ENCODE measurements at regions not wholly inside any gene's neighbourhood (a gene's known extent, or its start where the extent isn't known, plus 50 kb on each side); places are given as distances from the start of the nearest gene placed in this dataset.

DNA sequence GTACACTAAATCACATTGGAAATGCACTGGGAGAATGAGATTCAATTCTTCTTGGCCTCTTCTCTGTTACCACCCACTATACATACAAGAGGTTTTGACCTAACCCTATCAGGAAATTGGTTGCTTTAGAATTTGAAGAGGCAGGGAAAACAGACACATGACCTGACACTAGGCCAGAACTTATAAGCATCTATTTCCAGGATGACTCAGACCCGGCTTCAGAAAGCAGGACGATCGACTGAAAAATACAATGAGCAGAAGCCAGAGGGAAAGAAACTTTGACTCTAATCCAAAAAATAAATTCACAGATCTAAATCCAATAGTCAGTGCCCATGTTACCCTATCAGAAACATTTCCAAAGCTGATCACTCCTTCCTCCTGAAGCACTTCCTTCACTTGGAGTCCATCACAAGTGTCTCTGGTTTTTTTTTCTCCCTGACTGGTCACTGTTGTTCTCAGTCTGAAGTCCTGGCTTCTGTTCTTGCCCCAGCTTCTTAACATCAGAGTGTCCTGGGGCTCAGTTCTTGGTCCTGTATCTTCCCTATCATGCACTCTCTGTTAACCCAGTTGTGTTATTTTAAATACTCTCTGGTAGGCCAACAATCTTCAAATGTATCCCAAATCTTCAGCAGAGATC is 133.6 kb downstream of the P2RY1 start:
- no peaks in the 10 kb centered on the region for H3K4me1 Mint-ChIP-seq
- ATAC-seq, result no peak
- H3K27me3 Mint-ChIP-seq, result peaks cover 12% of the 10 kb centered on the region
- H3K4me3 Mint-ChIP-seq, result no peak overlapping the region
- no peaks in the 10 kb centered on the region for H3K9me3 ChIP-seq (ENCODE audit: control insufficient read depth, low read length, poor library complexity, severe bottlenecking)
- DNase-seq, result no peak
- peaks cover 2% of the 10 kb centered on the region for H3K36me3 Mint-ChIP-seq (ENCODE audit: low read depth)
- H3K27ac Mint-ChIP-seq, result no peak overlapping the region

DNA sequence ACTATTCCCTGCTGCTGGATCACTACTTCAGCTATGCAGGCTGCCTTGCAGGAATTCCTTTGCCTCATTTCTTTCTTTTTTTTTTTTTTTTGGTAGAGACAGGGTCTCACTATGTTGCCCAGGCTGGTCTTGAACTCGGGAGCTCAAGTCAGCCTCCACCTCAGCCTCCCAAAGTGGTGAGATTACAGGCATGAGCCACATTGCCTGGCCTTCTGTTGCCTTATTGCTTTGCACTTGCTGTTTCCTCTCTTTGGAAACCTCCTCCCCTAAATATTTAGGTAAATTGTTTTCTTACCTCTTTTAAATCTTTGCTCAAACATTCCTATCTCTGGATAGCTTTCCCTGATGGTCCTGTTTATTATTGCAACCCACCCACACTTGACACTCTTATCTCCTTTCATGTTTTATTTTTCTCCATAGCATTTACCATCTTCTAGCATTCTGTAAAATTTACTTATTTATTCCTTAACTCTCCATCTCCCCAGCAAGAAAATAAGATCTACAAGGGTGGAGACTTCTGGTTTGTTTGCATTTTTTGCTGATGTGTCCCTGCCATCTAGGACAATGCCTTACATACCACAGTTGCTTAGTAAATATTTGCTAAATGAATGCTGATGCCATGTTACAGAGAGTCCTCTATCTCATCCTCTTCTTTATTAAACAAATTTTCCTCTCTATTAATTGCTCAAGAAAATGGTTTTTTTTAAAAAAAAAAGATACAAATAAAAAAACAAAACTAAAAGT is 134.8 kb downstream of the P2RY1 start:
- no peak overlapping the region for H3K4me3 Mint-ChIP-seq
- ATAC-seq, result no peak
- H3K4me1 Mint-ChIP-seq, result no peaks in the 10 kb centered on the region
- peaks cover 12% of the 10 kb centered on the region for H3K27me3 Mint-ChIP-seq
- H3K27ac Mint-ChIP-seq, result no peak overlapping the region
- DNase-seq, result no peak
- H3K9me3 ChIP-seq (ENCODE audit: control insufficient read depth, low read length, poor library complexity, severe bottlenecking), result no peaks in the 10 kb centered on the region
- H3K36me3 Mint-ChIP-seq (ENCODE audit: low read depth), result peaks cover 2% of the 10 kb centered on the region

GRCh38 chr3:152970851-152971250 is 135.9 kb downstream of the P2RY1 start:
- Mint-ChIP-seq H3K4me3 (no peak overlapping the region), H3K4me1 (no peaks in the 10 kb centered on the region), H3K27ac (no peak overlapping the region), H3K27me3 (peaks cover 12% of the 10 kb centered on the region), H3K36me3 (ENCODE audit: low read depth) (peaks cover 2% of the 10 kb centered on the region)
- DNase-seq, result no peak
- no peaks in the 10 kb centered on the region for H3K9me3 ChIP-seq (ENCODE audit: control insufficient read depth, low read length, poor library complexity, severe bottlenecking)
- no peak for ATAC-seq

DNA sequence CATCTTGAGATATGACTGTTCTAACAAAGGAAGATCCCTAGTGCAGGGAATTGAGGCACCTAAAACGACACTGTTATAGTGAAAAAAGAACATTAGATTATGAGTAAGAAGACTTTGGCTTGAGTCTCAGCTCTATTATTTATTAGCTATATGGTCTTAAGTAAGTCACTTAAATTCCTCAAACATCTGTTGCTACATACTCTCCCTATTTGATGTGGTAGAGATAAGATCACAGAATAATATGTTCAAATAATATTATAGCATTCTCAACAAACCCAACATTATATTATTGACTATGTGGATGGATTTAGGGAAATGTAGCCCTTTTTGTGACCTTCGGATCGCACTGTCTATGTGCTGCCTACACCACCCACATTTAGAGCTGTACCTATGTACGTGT is 136.9 kb downstream of the P2RY1 start:
- Mint-ChIP-seq H3K36me3 (ENCODE audit: low read depth) (peaks cover 2% of the 10 kb centered on the region), H3K4me1 (no peaks in the 10 kb centered on the region), H3K4me3 (no peak overlapping the region), H3K27me3 (peaks cover 20% of the 10 kb centered on the region), H3K27ac (no peak overlapping the region)
- ATAC-seq (no peak), DNase-seq (no peak)
- H3K9me3 ChIP-seq (ENCODE audit: control insufficient read depth, low read length, poor library complexity, severe bottlenecking), result no peaks in the 10 kb centered on the region

DNA sequence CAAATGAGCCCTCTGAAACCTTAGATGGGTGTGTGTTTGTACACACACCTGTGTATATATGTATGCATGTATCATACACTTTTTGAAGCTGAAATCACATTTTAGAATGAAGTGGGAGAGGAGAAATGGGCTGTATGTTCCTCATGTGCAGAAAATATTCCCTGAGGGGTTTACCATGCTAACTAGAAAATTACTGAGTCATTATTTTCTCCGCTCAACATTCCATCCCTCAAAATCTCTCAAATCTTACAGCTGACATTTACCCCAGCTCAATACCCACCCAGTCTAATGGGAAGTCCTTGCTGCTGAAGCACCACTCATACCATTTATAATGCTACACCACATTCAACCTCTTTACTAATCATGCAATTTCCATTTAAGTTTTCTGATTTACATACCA is 138.6 kb downstream of the P2RY1 start:
- no peaks in the 10 kb centered on the region for H3K9me3 ChIP-seq (ENCODE audit: control insufficient read depth, low read length, poor library complexity, severe bottlenecking)
- no peak for ATAC-seq
- no peak overlapping the region for H3K4me3 Mint-ChIP-seq
- peaks cover 27% of the 10 kb centered on the region for H3K27me3 Mint-ChIP-seq
- no peak for DNase-seq
- H3K27ac Mint-ChIP-seq, result no peak overlapping the region
- peaks cover 4% of the 10 kb centered on the region for H3K36me3 Mint-ChIP-seq (ENCODE audit: low read depth)
- H3K4me1 Mint-ChIP-seq, result no peaks in the 10 kb centered on the region

GRCh38 chr3:152976239-152976638 is 141.3 kb downstream of the P2RY1 start:
- H3K27me3 Mint-ChIP-seq, result peaks cover 19% of the 10 kb centered on the region
- no peak overlapping the region for H3K4me3 Mint-ChIP-seq
- no peaks in the 10 kb centered on the region for H3K9me3 ChIP-seq (ENCODE audit: control insufficient read depth, low read length, poor library complexity, severe bottlenecking)
- ATAC-seq, result no peak
- H3K36me3 Mint-ChIP-seq (ENCODE audit: low read depth), result peaks cover 3% of the 10 kb centered on the region
- no peak for DNase-seq
- H3K27ac Mint-ChIP-seq, result no peak overlapping the region
- no peaks in the 10 kb centered on the region for H3K4me1 Mint-ChIP-seq

DNA sequence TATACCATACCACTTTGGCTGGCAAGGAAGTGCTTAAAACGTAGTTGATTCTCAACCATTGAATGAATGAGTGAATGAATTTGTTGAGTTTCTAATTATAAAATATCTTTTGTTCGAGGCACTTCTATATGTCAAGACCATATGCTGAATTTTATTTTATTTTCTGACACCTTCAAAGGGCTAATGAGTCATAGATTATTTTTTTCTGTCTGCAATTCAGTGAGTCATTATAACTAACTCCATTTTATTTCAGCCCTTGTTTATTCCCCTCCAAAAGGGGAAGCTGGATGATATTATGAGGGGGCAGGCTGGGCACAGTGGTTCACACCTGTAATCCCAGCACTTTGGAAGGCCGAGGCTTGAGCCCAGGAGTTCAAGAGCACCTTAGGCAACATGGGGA is 142.4 kb downstream of the P2RY1 start:
- ATAC-seq (no peak), DNase-seq (no peak)
- Mint-ChIP-seq H3K36me3 (ENCODE audit: low read depth) (peaks cover 3% of the 10 kb centered on the region), H3K27me3 (peaks cover 19% of the 10 kb centered on the region), H3K4me3 (no peak overlapping the region), H3K4me1 (no peaks in the 10 kb centered on the region), H3K27ac (no peak overlapping the region)
- no peaks in the 10 kb centered on the region for H3K9me3 ChIP-seq (ENCODE audit: control insufficient read depth, low read length, poor library complexity, severe bottlenecking)

GRCh38 chr3:152978152-152978551 is 143.2 kb downstream of the P2RY1 start:
- DNase-seq (no peak), ATAC-seq (no peak)
- Mint-ChIP-seq H3K4me3 (no peak overlapping the region), H3K36me3 (ENCODE audit: low read depth) (peaks cover 3% of the 10 kb centered on the region), H3K27ac (no peak overlapping the region), H3K4me1 (no peaks in the 10 kb centered on the region), H3K27me3 (peaks cover 19% of the 10 kb centered on the region)
- no peaks in the 10 kb centered on the region for H3K9me3 ChIP-seq (ENCODE audit: control insufficient read depth, low read length, poor library complexity, severe bottlenecking)

- H3K9me3 ChIP-seq (ENCODE audit: control insufficient read depth, low read length, poor library complexity, severe bottlenecking), result no peaks in the 10 kb centered on the region
- Mint-ChIP-seq H3K36me3 (ENCODE audit: low read depth) (no peaks in the 10 kb centered on the region), H3K4me3 (no peak overlapping the region), H3K27me3 (peaks cover 18% of the 10 kb centered on the region), H3K27ac (no peak overlapping the region), H3K4me1 (peaks cover 2% of the 10 kb centered on the region)
- DNase-seq (no peak), ATAC-seq (no peak)
These were observed 162.6 kb downstream of the P2RY1 start for GRCh38 chr3:152997526-152997925.

DNA sequence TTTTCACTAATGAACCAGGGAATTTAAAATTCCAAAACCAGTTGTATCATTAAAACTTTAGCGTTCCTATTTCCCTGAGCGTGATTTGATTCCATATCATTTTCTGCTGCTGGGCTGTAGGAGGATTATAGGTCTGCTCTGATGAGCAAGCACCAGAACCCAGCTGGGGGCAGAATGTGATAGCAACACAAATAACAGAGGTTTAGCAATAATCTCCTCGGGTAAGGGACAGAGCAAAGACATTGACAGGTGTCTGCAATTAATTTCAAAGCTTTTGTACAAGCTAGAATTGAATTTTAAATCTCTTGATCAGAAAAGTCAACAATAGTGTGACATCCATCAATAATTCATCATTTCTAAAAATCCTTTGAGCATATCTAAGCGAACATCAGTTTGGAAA is 163.4 kb upstream of the RAP2B start:
- no peak overlapping the region for H3K4me3 Mint-ChIP-seq
- H3K9me3 ChIP-seq (ENCODE audit: control insufficient read depth, low read length, poor library complexity, severe bottlenecking), result no peaks in the 10 kb centered on the region
- DNase-seq, result no peak
- no peaks in the 10 kb centered on the region for H3K36me3 Mint-ChIP-seq (ENCODE audit: low read depth)
- peaks cover 18% of the 10 kb centered on the region for H3K27me3 Mint-ChIP-seq
- no peak for ATAC-seq
- H3K4me1 Mint-ChIP-seq, result peaks cover 2% of the 10 kb centered on the region
- H3K27ac Mint-ChIP-seq, result no peak overlapping the region

DNA sequence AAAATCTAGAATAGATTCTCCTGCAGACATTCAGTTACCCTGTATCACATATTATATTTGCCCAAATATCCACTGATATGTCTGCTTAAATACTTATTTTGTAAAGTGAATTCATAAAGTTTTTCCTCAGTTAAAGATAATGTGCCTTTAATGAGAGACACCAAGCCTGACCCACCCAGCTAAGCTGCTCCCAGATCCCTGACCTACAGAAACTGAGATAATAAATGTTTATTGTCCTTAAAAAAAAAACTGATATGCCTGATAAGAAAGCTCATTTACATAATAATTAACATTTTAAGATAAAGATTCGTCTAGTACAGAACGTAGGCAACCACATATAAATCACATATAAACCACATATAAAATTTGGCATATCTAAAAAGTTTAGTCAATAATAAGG is 161.7 kb upstream of the RAP2B start:
- Mint-ChIP-seq H3K27ac (no peak overlapping the region), H3K27me3 (peaks cover 24% of the 10 kb centered on the region), H3K4me1 (peaks cover 2% of the 10 kb centered on the region), H3K36me3 (ENCODE audit: low read depth) (no peaks in the 10 kb centered on the region), H3K4me3 (no peak overlapping the region)
- DNase-seq (no peak), ATAC-seq (no peak)
- H3K9me3 ChIP-seq (ENCODE audit: control insufficient read depth, low read length, poor library complexity, severe bottlenecking), result no peaks in the 10 kb centered on the region

DNA sequence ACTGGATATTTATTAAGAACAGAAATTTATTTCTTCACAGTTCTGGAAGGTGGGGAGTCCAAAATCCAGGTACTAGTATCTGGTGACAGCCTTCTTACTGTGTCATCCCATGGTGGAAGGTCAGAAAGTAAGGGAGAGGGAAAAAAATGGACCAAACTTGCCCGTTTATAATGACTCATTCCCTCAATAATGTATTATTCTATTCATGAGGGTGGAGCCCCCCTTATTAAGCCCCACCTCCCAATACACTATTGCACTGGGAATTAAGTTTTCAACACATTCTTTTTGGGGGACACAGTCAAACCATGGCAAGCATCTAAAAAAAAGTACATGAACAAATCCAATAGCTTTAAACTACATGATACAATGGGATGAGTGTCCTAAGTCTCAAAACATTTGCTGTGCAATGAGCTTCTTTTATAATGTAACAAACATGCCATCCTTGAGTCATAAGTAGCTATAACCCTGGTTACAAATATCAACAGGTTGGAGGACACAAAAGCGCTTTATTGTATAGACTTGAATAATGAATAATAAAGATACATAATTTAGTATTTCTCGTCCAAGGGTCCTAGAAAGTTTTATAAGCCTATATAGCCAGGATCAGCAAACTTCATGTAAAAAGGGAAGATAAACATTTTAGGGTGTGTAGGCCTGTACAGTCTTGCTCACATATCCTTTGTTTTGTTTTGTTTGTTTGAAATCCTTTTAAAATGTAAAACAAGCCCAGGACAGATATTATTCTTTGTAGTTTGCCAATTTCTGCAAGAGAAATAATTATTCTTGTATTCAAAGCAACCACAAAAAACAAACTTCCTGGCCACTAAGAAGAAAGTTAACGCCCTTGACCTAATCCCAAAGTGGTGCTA is 160.6 kb upstream of the RAP2B start:
- Mint-ChIP-seq H3K27me3 (peaks cover 27% of the 10 kb centered on the region), H3K4me3 (no peak overlapping the region), H3K36me3 (ENCODE audit: low read depth) (no peaks in the 10 kb centered on the region), H3K4me1 (peaks cover 2% of the 10 kb centered on the region), H3K27ac (no peak overlapping the region)
- no peak for ATAC-seq
- DNase-seq, result no peak
- H3K9me3 ChIP-seq (ENCODE audit: control insufficient read depth, low read length, poor library complexity, severe bottlenecking), result no peaks in the 10 kb centered on the region

DNA sequence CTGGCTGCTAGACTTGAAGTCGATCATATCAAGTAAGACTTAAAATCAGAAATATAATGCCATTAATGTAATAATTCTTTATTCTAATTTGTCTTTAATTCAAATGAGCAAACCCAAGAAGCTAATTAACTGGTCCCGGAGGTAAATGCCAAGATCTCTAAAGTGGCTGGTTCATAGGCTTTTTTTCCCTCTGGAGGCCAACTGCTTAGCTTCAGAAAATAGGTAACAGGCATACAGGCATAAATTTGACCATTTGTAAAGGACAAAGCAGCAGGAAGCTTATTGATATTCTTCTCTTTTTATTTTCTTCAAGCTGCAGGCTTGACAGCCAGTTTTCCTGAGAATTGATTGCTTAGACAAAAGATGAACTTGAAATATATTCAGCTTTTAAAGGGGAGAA is 158.6 kb upstream of the RAP2B start:
- Mint-ChIP-seq H3K27me3 (peaks cover 26% of the 10 kb centered on the region), H3K4me1 (peaks cover 2% of the 10 kb centered on the region), H3K36me3 (ENCODE audit: low read depth) (no peaks in the 10 kb centered on the region), H3K4me3 (no peak overlapping the region), H3K27ac (no peak overlapping the region)
- H3K9me3 ChIP-seq (ENCODE audit: control insufficient read depth, low read length, poor library complexity, severe bottlenecking), result no peaks in the 10 kb centered on the region
- DNase-seq (no peak), ATAC-seq (no peak)
